HUES64 (cell line): ENCODE measurements at regions not wholly inside any gene's neighbourhood (a gene's known extent, or its start where the extent isn't known, plus 50 kb on each side); places are given as distances from the start of the nearest gene placed in this dataset.
"Not testable (repeated sequence)": the region's sequence is repeated elsewhere in the genome, so short reads cannot be mapped to it uniquely, and the experiment has no call there.

Experiments used
- H3K27ac ChIP-seq: 2 replicates; pipeline ENCODE4 v1.7.0; 2013; ENCODE audit warnings: low read depth, low read length, inconsistent platforms
- H3K27me3 ChIP-seq: 2 replicates; pipeline ENCODE4 v1.6.1; 2013; ENCODE audit warnings: mild to moderate bottlenecking, low read length; ENCODE audit not compliant: insufficient read depth
- H3K36me3 ChIP-seq: 2 replicates; pipeline ENCODE4 v1.6.1; 2013; ENCODE audit warnings: mild to moderate bottlenecking, low read length; ENCODE audit not compliant: insufficient read depth
- H3K4me1 ChIP-seq: 2 replicates; pipeline ENCODE4 v1.6.1; 2013; ENCODE audit warnings: mild to moderate bottlenecking, low read length, moderate library complexity; ENCODE audit not compliant: insufficient read depth
- H3K4me3 ChIP-seq: 2 replicates; pipeline ENCODE4 v1.5.1; 2013; ENCODE audit warnings: mild to moderate bottlenecking, low read length, moderate library complexity
- H3K9ac ChIP-seq: 2 replicates; pipeline ENCODE4 v1.6.1; 2013; ENCODE audit warnings: mild to moderate bottlenecking, low read depth, low read length
- H3K9me3 ChIP-seq: 2 replicates; pipeline ENCODE4 v1.6.1; 2013; ENCODE audit warnings: low read depth, low read length; ENCODE audit not compliant: insufficient read depth
- WGBS: fragments of 150-250, 120-280 bp; methylation state at CpG from one replicate; pipeline ENCODE4 v1.1.7; 2013; ENCODE audit warnings: missing lambda C conversion rate; 5-methylcytosine and 5-hydroxymethylcytosine counted together

GRCh38 chr4:33448948-33449347 is 2728.8 kb downstream of the PCDH7 start:
- Histone ChIP-seq H3K27ac (no peak overlapping the region), H3K4me1 (peaks cover 15% of the 10 kb centered on the region), H3K36me3 (no peaks in the 10 kb centered on the region), H3K9me3 (no peaks in the 10 kb centered on the region), H3K27me3 (no peaks in the 10 kb centered on the region), H3K9ac (no peak overlapping the region), H3K4me3 (no peak overlapping the region)
- WGBS: 100% methylated on average over 3 of the region's 3 CpGs

- Histone ChIP-seq H3K9me3 (0 out of 2 replicates have a peak, but pooled peaks cover 3% of the 10 kb centered on the region), H3K27me3 (no peaks in the 10 kb centered on the region), H3K36me3 (no peaks in the 10 kb centered on the region), H3K4me1 (0 out of 2 replicates have a peak, but pooled peaks cover 5% of the 10 kb centered on the region), H3K27ac (no peak overlapping the region), H3K9ac (no peak overlapping the region), H3K4me3 (no peak overlapping the region)
These were observed 2733.3 kb downstream of the PCDH7 start for GRCh38 chr4:33453436-33453835.

- WGBS: 100% methylated on average over 1 of the region's 1 CpG
- H3K27ac ChIP-seq: no peak overlapping the region
These were observed 2733.7 kb downstream of the PCDH7 start for GRCh38 chr4:33453916-33454315.

GRCh38 chr4:33465565-33465964 is 2745.4 kb downstream of the PCDH7 start:
- H3K36me3 ChIP-seq: no peaks in the 10 kb centered on the region
- H3K4me1 ChIP-seq: no peaks in the 10 kb centered on the region
- H3K9ac ChIP-seq: no peak overlapping the region
- H3K27ac ChIP-seq: no peak overlapping the region
- H3K9me3 ChIP-seq: no peaks in the 10 kb centered on the region
- H3K4me3 ChIP-seq: no peak overlapping the region
- H3K27me3 ChIP-seq: no peaks in the 10 kb centered on the region

More at GRCh38 chr4:33453916-33454315, 2733.7 kb downstream of the PCDH7 start:
- Histone ChIP-seq H3K9me3 (0 out of 2 replicates have a peak, but pooled peaks cover 3% of the 10 kb centered on the region), H3K4me1 (no peaks in the 10 kb centered on the region), H3K27me3 (no peaks in the 10 kb centered on the region), H3K36me3 (no peaks in the 10 kb centered on the region), H3K9ac (no peak overlapping the region), H3K4me3 (no peak overlapping the region)

- Histone ChIP-seq H3K36me3 (no peaks in the 10 kb centered on the region), H3K9ac (no peak overlapping the region), H3K4me3 (no peak overlapping the region), H3K27ac (no peak overlapping the region), H3K27me3 (no peaks in the 10 kb centered on the region), H3K9me3 (no peaks in the 10 kb centered on the region), H3K4me1 (no peaks in the 10 kb centered on the region)
- WGBS: 96% methylated on average over 13 of the region's 13 CpGs
These were observed 2747.1 kb downstream of the PCDH7 start for GRCh38 chr4:33467291-33467690.

GRCh38 chr4:33470805-33471204 is 2750.6 kb downstream of the PCDH7 start:
- Histone ChIP-seq H3K4me3 (no peak overlapping the region), H3K36me3 (no peaks in the 10 kb centered on the region), H3K9me3 (no peaks in the 10 kb centered on the region), H3K9ac (no peak overlapping the region), H3K27ac (no peak overlapping the region), H3K27me3 (no peaks in the 10 kb centered on the region), H3K4me1 (no peaks in the 10 kb centered on the region)
- 96% methylated on average over 4 of the region's 4 CpGs for WGBS

- H3K27ac ChIP-seq: no peak overlapping the region
- 94% methylated on average over 4 of the region's 4 CpGs for WGBS
- no peaks in the 10 kb centered on the region for H3K4me1 ChIP-seq
- no peaks in the 10 kb centered on the region for H3K9me3 ChIP-seq
- H3K27me3 ChIP-seq: no peaks in the 10 kb centered on the region
- H3K36me3 ChIP-seq: no peaks in the 10 kb centered on the region
- H3K4me3 ChIP-seq: no peak overlapping the region
- no peak overlapping the region for H3K9ac ChIP-seq
These were observed 2757.5 kb downstream of the PCDH7 start for GRCh38 chr4:33477715-33478114.

- no peak overlapping the region for H3K9ac ChIP-seq
- WGBS: 100% methylated on average over 1 of the region's 1 CpG
- no peaks in the 10 kb centered on the region for H3K4me1 ChIP-seq
- no peaks in the 10 kb centered on the region for H3K27me3 ChIP-seq
- no peaks in the 10 kb centered on the region for H3K36me3 ChIP-seq
- no peak overlapping the region for H3K27ac ChIP-seq
- H3K9me3 ChIP-seq: no peaks in the 10 kb centered on the region
- no peak overlapping the region for H3K4me3 ChIP-seq
These were observed 2761.5 kb downstream of the ARAP2 start for GRCh38 chr4:33482773-33483172.

- 97% methylated on average over 3 of the region's 3 CpGs for WGBS
- Histone ChIP-seq H3K4me3 (no peak overlapping the region), H3K27me3 (no peaks in the 10 kb centered on the region), H3K9me3 (no peaks in the 10 kb centered on the region), H3K9ac (no peak overlapping the region), H3K27ac (no peak overlapping the region), H3K36me3 (no peaks in the 10 kb centered on the region), H3K4me1 (no peaks in the 10 kb centered on the region)
These were observed 2759.2 kb downstream of the ARAP2 start for GRCh38 chr4:33485111-33485510.

- no peaks in the 10 kb centered on the region for H3K36me3 ChIP-seq
- WGBS: 94% methylated on average over 2 of the region's 2 CpGs
These were observed 2751.1 kb downstream of the ARAP2 start for GRCh38 chr4:33493231-33493630.

GRCh38 chr4:33494150-33494549 is 2750.2 kb downstream of the ARAP2 start:
- no peak overlapping the region for H3K4me3 ChIP-seq
- no peak overlapping the region for H3K9ac ChIP-seq
- H3K27me3 ChIP-seq: no peaks in the 10 kb centered on the region
- H3K27ac ChIP-seq: no peak overlapping the region
- H3K9me3 ChIP-seq: no peaks in the 10 kb centered on the region
- WGBS: 97% methylated on average over 2 of the region's 2 CpGs
- no peaks in the 10 kb centered on the region for H3K4me1 ChIP-seq
- H3K36me3 ChIP-seq: no peaks in the 10 kb centered on the region

More at GRCh38 chr4:33493231-33493630, 2751.1 kb downstream of the ARAP2 start:
- no peaks in the 10 kb centered on the region for H3K27me3 ChIP-seq
- H3K9me3 ChIP-seq: no peaks in the 10 kb centered on the region
- no peak overlapping the region for H3K27ac ChIP-seq
- H3K4me1 ChIP-seq: no peaks in the 10 kb centered on the region
- no peak overlapping the region for H3K9ac ChIP-seq
- H3K4me3 ChIP-seq: no peak overlapping the region

GRCh38 chr4:33501587-33501986 is 2742.7 kb downstream of the ARAP2 start:
- WGBS: 95% methylated on average over 3 of the region's 6 CpGs
- not testable (repeated sequence) for H3K4me1 ChIP-seq, H3K27me3 ChIP-seq, H3K9ac ChIP-seq, H3K36me3 ChIP-seq, H3K27ac ChIP-seq, H3K9me3 ChIP-seq, H3K4me3 ChIP-seq
